ENCODE measurements at regions not wholly inside any gene's neighbourhood (a gene's known extent, or its start where the extent isn't known, plus 50 kb on each side); places are given as distances from the start of the nearest gene placed in this dataset.

DNA sequence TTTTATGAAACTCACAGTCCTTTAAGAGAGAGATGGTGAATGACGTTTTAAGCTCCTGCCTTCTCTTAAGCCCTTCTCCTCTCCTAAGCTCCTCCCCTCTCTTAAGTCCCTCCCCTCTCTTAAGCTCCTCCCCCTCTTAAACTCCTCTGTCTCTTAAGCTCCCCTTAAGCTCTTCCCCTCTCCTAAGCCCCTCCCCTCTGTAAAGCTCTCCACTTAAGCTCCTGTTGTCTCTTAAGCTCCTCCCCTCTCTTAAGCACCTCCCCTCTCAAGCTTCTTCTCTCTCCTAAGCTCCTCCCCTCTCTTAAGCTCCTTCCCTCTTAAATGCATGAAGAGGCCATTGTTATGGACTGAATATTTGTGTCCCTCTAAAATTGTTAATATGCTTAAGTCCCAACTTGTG, 1180.6 kb upstream of the AUTS2 start:
- Histone ChIP-seq H3K36me3 (ENCODE audit: control insufficient read depth, insufficient read depth, low read length) (no peaks in the 10 kb centered on the region), H3K27ac (ENCODE audit: low read length) (no peak overlapping the region), H3K27me3 (ENCODE audit: control insufficient read depth, insufficient read depth, low read length) (no peaks in the 10 kb centered on the region), H3K9me3 (ENCODE audit: control insufficient read depth, insufficient read depth, low read length) (peaks cover 6% of the 10 kb centered on the region), H3K4me3 (ENCODE audit: low read length) (no peak overlapping the region), H3K4me1 (ENCODE audit: control insufficient read depth, insufficient read depth, low read length) (no peaks in the 10 kb centered on the region)
- WGBS (ENCODE audit: insufficient coverage, insufficient read length) = no CpG with 5 or more reads among the region's 1 CpG
- no peak for DNase-seq (ENCODE audit: low read depth, low spot score)

DNA sequence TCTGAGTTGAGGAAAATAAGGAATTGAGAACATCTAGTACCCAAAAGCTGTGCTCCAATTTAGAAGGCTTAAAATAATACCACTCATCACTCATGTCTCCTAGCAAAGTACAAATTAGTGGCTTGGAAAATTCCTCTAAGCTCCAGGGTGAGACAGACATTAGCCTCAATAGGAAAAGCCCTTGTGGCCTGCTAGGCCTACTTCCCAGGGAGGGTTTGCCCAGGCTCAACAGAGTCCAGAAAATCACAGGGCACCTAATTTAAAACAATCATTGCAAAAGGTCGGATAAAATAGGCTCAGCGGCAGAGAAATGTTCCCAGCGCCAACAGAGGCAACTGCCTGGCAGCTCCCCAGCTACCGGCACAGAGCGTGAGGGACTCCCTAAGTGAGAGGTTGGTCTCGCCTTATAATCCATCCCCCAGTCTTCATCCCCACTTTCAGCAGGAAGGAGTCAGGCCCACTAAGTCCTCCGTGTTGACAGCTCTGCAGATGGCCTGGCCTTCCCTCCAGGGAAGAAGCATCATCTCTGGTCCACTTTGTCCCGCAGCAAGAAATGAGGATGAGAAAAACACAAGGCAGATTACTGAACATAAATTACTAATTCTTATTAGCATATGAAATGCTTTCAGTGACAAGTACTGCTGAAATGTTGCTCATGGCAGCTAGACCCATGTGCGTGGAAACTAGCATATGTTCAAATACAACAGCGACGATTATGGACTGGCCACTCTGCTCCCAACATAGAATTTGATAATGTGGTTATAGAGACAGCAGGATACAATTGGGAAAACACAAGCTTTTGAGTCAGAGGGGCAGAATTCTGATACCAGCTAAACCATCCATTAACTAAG, 1177.7 kb upstream of the AUTS2 start:
- no peaks in the 10 kb centered on the region for H3K4me1 ChIP-seq (ENCODE audit: control insufficient read depth, insufficient read depth, low read length)
- no peaks in the 10 kb centered on the region for H3K36me3 ChIP-seq (ENCODE audit: control insufficient read depth, insufficient read depth, low read length)
- no peak overlapping the region for H3K27ac ChIP-seq (ENCODE audit: low read length)
- H3K9me3 ChIP-seq (ENCODE audit: control insufficient read depth, insufficient read depth, low read length) = peaks cover 7% of the 10 kb centered on the region
- no peak overlapping the region for H3K4me3 ChIP-seq (ENCODE audit: low read length)
- H3K27me3 ChIP-seq (ENCODE audit: control insufficient read depth, insufficient read depth, low read length) = no peaks in the 10 kb centered on the region
- no peak for DNase-seq (ENCODE audit: low read depth, low spot score)
- no CpG with 5 or more reads among the region's 11 CpGs for WGBS (ENCODE audit: insufficient coverage, insufficient read length)

- no peak overlapping the region for H3K4me3 ChIP-seq (ENCODE audit: low read length)
- no peaks in the 10 kb centered on the region for H3K36me3 ChIP-seq (ENCODE audit: control insufficient read depth, insufficient read depth, low read length)
- H3K9me3 ChIP-seq (ENCODE audit: control insufficient read depth, insufficient read depth, low read length) = peaks cover 11% of the 10 kb centered on the region
- no peak for DNase-seq (ENCODE audit: low read depth, low spot score)
- H3K4me1 ChIP-seq (ENCODE audit: control insufficient read depth, insufficient read depth, low read length) = no peaks in the 10 kb centered on the region
- no CpG with 5 or more reads among the region's 7 CpGs for WGBS (ENCODE audit: insufficient coverage, insufficient read length)
- no peaks in the 10 kb centered on the region for H3K27me3 ChIP-seq (ENCODE audit: control insufficient read depth, insufficient read depth, low read length)
- no peak overlapping the region for H3K27ac ChIP-seq (ENCODE audit: low read length)
Observed at GRCh38 chr7:68421712-68422111, 1176.6 kb upstream of the AUTS2 start.

DNA sequence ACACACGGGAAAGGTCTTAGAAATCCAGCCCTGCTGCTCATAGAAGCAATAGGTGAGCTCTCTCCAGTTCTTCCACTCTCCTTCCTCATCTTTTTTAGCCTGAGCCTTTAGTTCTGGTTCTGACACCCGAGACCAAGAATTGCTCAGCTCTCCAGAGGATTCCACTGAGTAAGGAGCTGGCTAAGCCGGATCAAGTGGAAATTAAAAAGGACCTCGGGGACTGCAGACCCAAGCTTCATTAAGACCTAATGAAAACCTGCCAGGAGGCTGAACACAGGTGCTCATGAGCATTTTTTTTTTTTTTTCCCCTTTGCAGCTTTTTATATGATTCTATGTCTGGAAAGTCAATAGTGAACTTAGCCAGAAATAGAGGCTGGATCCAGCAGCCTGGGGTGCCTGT, 1176.0 kb upstream of the AUTS2 start:
- Histone ChIP-seq H3K4me3 (ENCODE audit: low read length) (no peak overlapping the region), H3K36me3 (ENCODE audit: control insufficient read depth, insufficient read depth, low read length) (no peaks in the 10 kb centered on the region), H3K27me3 (ENCODE audit: control insufficient read depth, insufficient read depth, low read length) (no peaks in the 10 kb centered on the region), H3K4me1 (ENCODE audit: control insufficient read depth, insufficient read depth, low read length) (no peaks in the 10 kb centered on the region), H3K27ac (ENCODE audit: low read length) (no peak overlapping the region), H3K9me3 (ENCODE audit: control insufficient read depth, insufficient read depth, low read length) (peaks cover 11% of the 10 kb centered on the region)
- DNase-seq (ENCODE audit: low read depth, low spot score) = no peak
- no CpG with 5 or more reads among the region's 4 CpGs for WGBS (ENCODE audit: insufficient coverage, insufficient read length)

GRCh38 chr7:68423356-68423755, 1174.9 kb upstream of the AUTS2 start:
- Histone ChIP-seq H3K9me3 (ENCODE audit: control insufficient read depth, insufficient read depth, low read length) (peaks cover 11% of the 10 kb centered on the region), H3K36me3 (ENCODE audit: control insufficient read depth, insufficient read depth, low read length) (no peaks in the 10 kb centered on the region), H3K27me3 (ENCODE audit: control insufficient read depth, insufficient read depth, low read length) (no peaks in the 10 kb centered on the region), H3K4me3 (ENCODE audit: low read length) (no peak overlapping the region), H3K27ac (ENCODE audit: low read length) (no peak overlapping the region), H3K4me1 (ENCODE audit: control insufficient read depth, insufficient read depth, low read length) (no peaks in the 10 kb centered on the region)
- DNase-seq (ENCODE audit: low read depth, low spot score) = no peak
- no CpG with 5 or more reads among the region's 5 CpGs for WGBS (ENCODE audit: insufficient coverage, insufficient read length)

DNA sequence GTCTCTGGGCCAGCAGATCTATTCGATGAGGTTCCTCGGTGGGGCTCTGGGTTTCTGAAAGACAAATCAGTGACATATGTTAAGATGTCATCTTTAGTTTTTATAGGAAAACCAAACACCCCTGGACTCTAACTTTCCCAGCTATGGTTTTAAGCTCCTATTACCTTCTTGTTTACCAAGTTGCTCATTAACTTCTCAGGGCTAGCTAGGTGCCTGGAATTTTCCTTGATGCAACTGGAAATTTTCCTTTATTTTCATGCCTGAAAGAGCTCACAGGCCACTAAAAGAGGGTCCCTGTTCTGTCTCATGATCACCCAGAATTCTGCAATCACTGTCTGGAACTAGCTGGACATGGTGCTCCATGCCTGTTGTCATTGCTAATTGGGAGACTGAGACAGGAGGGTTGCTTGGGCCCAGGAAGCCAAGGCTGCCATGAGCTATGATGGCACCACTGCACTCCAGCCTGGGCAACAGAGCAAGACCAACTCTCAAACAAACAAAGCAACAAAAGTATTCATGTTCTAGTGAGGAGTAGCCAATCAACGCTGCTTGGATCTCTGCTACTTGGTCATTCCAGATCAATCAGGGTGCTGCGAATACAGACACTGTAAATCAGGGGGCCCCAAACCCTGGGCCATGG, 1173.5 kb upstream of the AUTS2 start:
- no peaks in the 10 kb centered on the region for H3K27me3 ChIP-seq (ENCODE audit: control insufficient read depth, insufficient read depth, low read length)
- no peak overlapping the region for H3K4me3 ChIP-seq (ENCODE audit: low read length)
- no peaks in the 10 kb centered on the region for H3K4me1 ChIP-seq (ENCODE audit: control insufficient read depth, insufficient read depth, low read length)
- no peak overlapping the region for H3K27ac ChIP-seq (ENCODE audit: low read length)
- peaks cover 15% of the 10 kb centered on the region for H3K9me3 ChIP-seq (ENCODE audit: control insufficient read depth, insufficient read depth, low read length)
- WGBS (ENCODE audit: insufficient coverage, insufficient read length) = no CpG with 5 or more reads among the region's 4 CpGs
- no peaks in the 10 kb centered on the region for H3K36me3 ChIP-seq (ENCODE audit: control insufficient read depth, insufficient read depth, low read length)
- no peak for DNase-seq (ENCODE audit: low read depth, low spot score)

DNA sequence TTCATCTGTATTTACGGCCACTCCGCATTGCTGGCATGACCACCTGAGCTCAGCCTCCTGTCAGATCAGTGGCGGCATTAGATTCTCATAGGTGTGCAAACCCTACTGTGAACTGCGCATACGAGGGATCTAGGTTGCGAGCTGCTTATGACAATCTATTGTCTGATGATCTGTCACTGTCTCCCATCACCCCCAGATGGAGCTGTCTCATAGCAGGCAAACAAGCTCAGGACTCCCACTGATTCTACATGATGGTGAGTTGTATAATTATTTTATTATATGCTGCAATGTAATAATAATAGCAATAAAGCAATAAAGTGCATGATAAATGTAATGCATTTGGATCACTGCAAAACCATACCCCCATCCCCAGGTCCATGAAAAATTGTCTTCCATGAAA, 1172.9 kb upstream of the AUTS2 start:
- H3K27me3 ChIP-seq (ENCODE audit: control insufficient read depth, insufficient read depth, low read length) = no peaks in the 10 kb centered on the region
- H3K27ac ChIP-seq (ENCODE audit: low read length) = no peak overlapping the region
- H3K9me3 ChIP-seq (ENCODE audit: control insufficient read depth, insufficient read depth, low read length) = peaks cover 16% of the 10 kb centered on the region
- no peaks in the 10 kb centered on the region for H3K36me3 ChIP-seq (ENCODE audit: control insufficient read depth, insufficient read depth, low read length)
- no peak overlapping the region for H3K4me3 ChIP-seq (ENCODE audit: low read length)
- DNase-seq (ENCODE audit: low read depth, low spot score) = no peak
- no CpG with 5 or more reads among the region's 6 CpGs for WGBS (ENCODE audit: insufficient coverage, insufficient read length)
- no peaks in the 10 kb centered on the region for H3K4me1 ChIP-seq (ENCODE audit: control insufficient read depth, insufficient read depth, low read length)

- Histone ChIP-seq H3K9me3 (ENCODE audit: control insufficient read depth, insufficient read depth, low read length) (peaks cover 20% of the 10 kb centered on the region), H3K36me3 (ENCODE audit: control insufficient read depth, insufficient read depth, low read length) (no peaks in the 10 kb centered on the region), H3K27me3 (ENCODE audit: control insufficient read depth, insufficient read depth, low read length) (no peaks in the 10 kb centered on the region), H3K4me3 (ENCODE audit: low read length) (no peak overlapping the region), H3K4me1 (ENCODE audit: control insufficient read depth, insufficient read depth, low read length) (no peaks in the 10 kb centered on the region), H3K27ac (ENCODE audit: low read length) (no peak overlapping the region)
- WGBS (ENCODE audit: insufficient coverage, insufficient read length) = no CpG with 5 or more reads among the region's 8 CpGs
- DNase-seq (ENCODE audit: low read depth, low spot score) = no peak
Observed at GRCh38 chr7:68429411-68430117, 1168.7 kb upstream of the AUTS2 start.

DNA sequence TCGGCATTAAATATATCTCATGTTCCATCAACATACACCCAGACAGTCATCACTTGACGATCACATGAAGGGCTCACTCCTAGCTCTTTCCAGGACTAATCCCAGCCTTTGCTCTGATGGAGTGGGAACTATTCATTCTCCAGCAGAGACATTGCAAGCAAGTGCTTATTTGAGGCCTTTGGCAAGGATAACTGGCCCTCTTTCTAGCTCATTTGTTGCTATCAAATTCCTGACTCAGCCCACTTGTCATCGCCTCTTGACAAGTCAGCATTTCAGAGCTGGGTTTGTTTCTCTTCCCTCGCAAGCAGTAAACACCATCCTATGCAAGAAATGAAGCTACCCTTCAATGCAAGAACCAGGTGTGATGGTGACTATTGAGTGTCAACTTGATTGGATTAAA, 1165.7 kb upstream of the AUTS2 start:
- no peaks in the 10 kb centered on the region for H3K27me3 ChIP-seq (ENCODE audit: control insufficient read depth, insufficient read depth, low read length)
- WGBS (ENCODE audit: insufficient coverage, insufficient read length) = no CpG with 5 or more reads among the region's 4 CpGs

GRCh38 chr7:68433462-68434070, 1164.7 kb upstream of the AUTS2 start:
- Histone ChIP-seq H3K36me3 (ENCODE audit: control insufficient read depth, insufficient read depth, low read length) (no peaks in the 10 kb centered on the region), H3K4me3 (ENCODE audit: low read length) (no peak overlapping the region), H3K9me3 (ENCODE audit: control insufficient read depth, insufficient read depth, low read length) (peaks cover 12% of the 10 kb centered on the region), H3K27me3 (ENCODE audit: control insufficient read depth, insufficient read depth, low read length) (no peaks in the 10 kb centered on the region), H3K4me1 (ENCODE audit: control insufficient read depth, insufficient read depth, low read length) (no peaks in the 10 kb centered on the region), H3K27ac (ENCODE audit: low read length) (no peak overlapping the region)
- DNase-seq (ENCODE audit: low read depth, low spot score) = no peak
- WGBS (ENCODE audit: insufficient coverage, insufficient read length) = no CpG with 5 or more reads among the region's 5 CpGs

More for the DNA sequence above, 1165.7 kb upstream of the AUTS2 start:
- Histone ChIP-seq H3K9me3 (ENCODE audit: control insufficient read depth, insufficient read depth, low read length) (peaks cover 12% of the 10 kb centered on the region), H3K27ac (ENCODE audit: low read length) (no peak overlapping the region), H3K4me3 (ENCODE audit: low read length) (no peak overlapping the region), H3K4me1 (ENCODE audit: control insufficient read depth, insufficient read depth, low read length) (no peaks in the 10 kb centered on the region), H3K36me3 (ENCODE audit: control insufficient read depth, insufficient read depth, low read length) (no peaks in the 10 kb centered on the region)
- no peak for DNase-seq (ENCODE audit: low read depth, low spot score)

All from iPS DF 6.9 (cell line).